PC-3 (cell line): ENCODE measurements at regions not wholly inside any gene's neighbourhood (a gene's known extent, or its start where the extent isn't known, plus 50 kb on each side); places are given as distances from the start of the nearest gene placed in this dataset.
"Not testable (repeated sequence)": the region's sequence is repeated elsewhere in the genome, so short reads cannot be mapped to it uniquely, and the experiment has no call there.

Experiments
- ATAC-seq: fragments of 200-7000 bp; cut with Tn5 transposase; 2 replicates; pipeline ENCODE4 v1.9.1; 2020; ENCODE audit warnings: mild to moderate bottlenecking, moderate library complexity
- BruUV-seq: library from RNA; stranded (reverse); fragments of 400-500 nt; replicated peaks from 2 replicates; lab custom pipeline; 2021; lab: Mats Ljungman, UMichigan
- CTCF ChIA-PET: fragments of 300-600 bp; sonication (Branson Sonifier 250); formaldehyde crosslinking; loops from one replicate; lab custom pipeline; 2022; ENCODE audit warnings: antibody characterized with exemption; lab: Charles Lee
- POLR2A ChIA-PET: fragments of 300-600 bp; sonication (Branson Sonifier 250); formaldehyde crosslinking; loops from one replicate; lab custom pipeline; 2022; ENCODE audit warnings: antibody characterized with exemption; ENCODE audit not compliant: unreplicated experiment; lab: Charles Lee
- DNase-seq: peaks from one replicate; pipeline ENCODE4 v3.0.0-alpha.2; 2015
- H2AFZ ChIP-seq: fragments of 300-600 bp; sonication (generic); 2 replicates; pipeline ENCODE4 v1.6.0; 2016; ENCODE audit warnings: antibody characterized with exemption, low read length
- H3F3A ChIP-seq: fragments of 300-600 bp; sonication (generic); one replicate; pipeline ENCODE4 v1.6.0; 2017; ENCODE audit warnings: antibody characterized with exemption, low read length, control low read depth, mild to moderate bottlenecking; ENCODE audit not compliant: unreplicated experiment
- H3K27ac ChIP-seq: fragments of 300-600 bp; sonication (generic); 2 replicates; pipeline ENCODE4 v1.5.1; 2016; ENCODE audit warnings: mild to moderate bottlenecking, low read length
- H3K27me3 ChIP-seq: fragments of 300-600 bp; sonication (generic); 2 replicates; pipeline ENCODE4 v1.6.1; 2016; ENCODE audit warnings: low read length, mixed read lengths
- H3K36me3 ChIP-seq: fragments of 300-600 bp; sonication (generic); 2 replicates; pipeline ENCODE4 v1.6.1; 2016; ENCODE audit warnings: low read depth, mixed run types, low read length, mixed read lengths
- H3K4me1 ChIP-seq: fragments of 300-600 bp; sonication (generic); 2 replicates; pipeline ENCODE4 v1.5.1; 2016; ENCODE audit warnings: low read length; ENCODE audit not compliant: insufficient read depth
- H3K4me2 ChIP-seq: fragments of 300-600 bp; sonication (generic); 2 replicates; pipeline ENCODE4 v1.6.0; 2016; ENCODE audit warnings: low read length
- H3K4me3 ChIP-seq: fragments of 300-600 bp; sonication (generic); 2 replicates; pipeline ENCODE4 v1.5.1; 2016; ENCODE audit warnings: mild to moderate bottlenecking, low read length, mixed read lengths
- H3K79me2 ChIP-seq: fragments of 300-600 bp; sonication (generic); 2 replicates; pipeline ENCODE4 v1.6.1; 2017; ENCODE audit warnings: low read length, mixed read lengths
- H3K9ac ChIP-seq: fragments of 300-600 bp; sonication (generic); 2 replicates; pipeline ENCODE4 v1.6.0; 2016; ENCODE audit warnings: mild to moderate bottlenecking, low read length
- H3K9me2 ChIP-seq: fragments of 300-600 bp; sonication (generic); replicated peaks from 2 replicates; pipeline ENCODE4 v1.6.1; 2016; ENCODE audit warnings: mixed run types, low read length, mixed read lengths
- H3K9me3 ChIP-seq: fragments of 300-600 bp; sonication (generic); 2 replicates; pipeline ENCODE4 v1.6.1; 2016; ENCODE audit warnings: low read length, mixed read lengths
- H4K20me1 ChIP-seq: fragments of 300-600 bp; sonication (generic); 2 replicates; pipeline ENCODE4 v1.6.1; 2016; ENCODE audit warnings: low read length, mixed read lengths
- CTCF ChIP-seq: fragments of 300-600 bp; sonication (generic); conservative IDR thresholded peaks from 2 replicates; pipeline ENCODE4 v1.5.1; 2017; ENCODE audit warnings: antibody characterized with exemption, low read depth, mild to moderate bottlenecking, low read length
- EZH2 ChIP-seq: fragments of 300-600 bp; sonication (generic); IDR thresholded peaks from one replicate; pipeline ENCODE4 v1.6.1; 2017; ENCODE audit warnings: antibody characterized with exemption, mild to moderate bottlenecking, low read length; ENCODE audit not compliant: unreplicated experiment
- EZH2phosphoT487 ChIP-seq: fragments of 300-600 bp; sonication (generic); IDR thresholded peaks from 2 replicates; pipeline ENCODE4 v1.6.1; 2018; ENCODE audit warnings: mild to moderate bottlenecking, antibody characterized with exemption, low read length, borderline replicate concordance
- intact Hi-C: fragments of 100-400 bp; cut with micrococcal nuclease; formaldehyde crosslinking; loops from 2 replicates; pipeline ENCODE4 v1.9.0; 2023

DNA sequence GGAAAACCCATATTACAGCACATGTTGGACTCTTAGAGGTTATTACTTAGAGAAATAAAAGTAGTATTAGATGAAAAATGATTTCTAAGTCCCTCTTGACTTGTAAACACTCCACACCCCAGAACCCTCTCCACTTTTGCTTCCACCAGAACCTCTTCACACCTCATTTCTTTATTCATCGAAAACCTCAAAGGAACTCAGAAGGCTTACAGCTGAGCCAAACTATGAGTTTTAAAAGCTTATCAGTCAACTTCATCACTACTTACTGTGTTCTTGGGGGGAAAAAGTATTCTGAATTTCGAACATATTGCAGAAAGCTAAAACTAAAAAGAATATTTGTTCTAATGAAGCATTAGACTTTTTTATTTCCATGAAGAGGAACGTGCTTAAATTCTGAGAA lies 547.8 kb upstream of the STEAP1 start:
- DNase-seq (no peak), ATAC-seq (no peak)
- Histone ChIP-seq H2AFZ (no peak overlapping the region), H3K4me3 (no peak overlapping the region), H3K4me2 (no peak overlapping the region), H3K9ac (no peak overlapping the region), H3K79me2 (no peaks in the 10 kb centered on the region), H3K36me3 (no peaks in the 10 kb centered on the region), H4K20me1 (no peaks in the 10 kb centered on the region), H3F3A (no peaks in the 10 kb centered on the region), H3K9me2 (no peaks in the 10 kb centered on the region), H3K9me3 (0 out of 2 replicates have a peak, but pooled peaks cover 8% of the 10 kb centered on the region), H3K27ac (no peak overlapping the region), H3K27me3 (no peaks in the 10 kb centered on the region), H3K4me1 (no peaks in the 10 kb centered on the region)
- no TSS peak for BruUV-seq
- POLR2A ChIA-PET = no interaction called here
- CTCF ChIA-PET = no interaction called here
- intact Hi-C loops = no loop called here
- TF ChIP-seq CTCF (no peak), EZH2 (no peak), EZH2phosphoT487 (no peak)

- Histone ChIP-seq H3K79me2 (no peaks in the 10 kb centered on the region), H3K4me3 (no peak overlapping the region), H3K4me2 (no peak overlapping the region), H3F3A (no peaks in the 10 kb centered on the region), H3K36me3 (no peaks in the 10 kb centered on the region), H3K27me3 (no peaks in the 10 kb centered on the region), H3K9ac (no peak overlapping the region), H3K4me1 (no peaks in the 10 kb centered on the region), H3K9me3 (0 out of 2 replicates have a peak, but pooled peaks cover 4% of the 10 kb centered on the region), H2AFZ (no peak overlapping the region), H3K9me2 (no peaks in the 10 kb centered on the region), H3K27ac (no peak overlapping the region), H4K20me1 (no peaks in the 10 kb centered on the region)
- intact Hi-C loops = no loop called here
- no peak for TF ChIP-seq CTCF
- TF ChIP-seq EZH2 = no peak
- no peak for TF ChIP-seq EZH2phosphoT487
- BruUV-seq = no TSS peak
- ATAC-seq = no peak
- CTCF ChIA-PET = no interaction called here
- no peak for DNase-seq
- POLR2A ChIA-PET = no interaction called here
These were observed 546.5 kb upstream of the STEAP1 start for GRCh38 chr7:89607792-89608191.

DNA sequence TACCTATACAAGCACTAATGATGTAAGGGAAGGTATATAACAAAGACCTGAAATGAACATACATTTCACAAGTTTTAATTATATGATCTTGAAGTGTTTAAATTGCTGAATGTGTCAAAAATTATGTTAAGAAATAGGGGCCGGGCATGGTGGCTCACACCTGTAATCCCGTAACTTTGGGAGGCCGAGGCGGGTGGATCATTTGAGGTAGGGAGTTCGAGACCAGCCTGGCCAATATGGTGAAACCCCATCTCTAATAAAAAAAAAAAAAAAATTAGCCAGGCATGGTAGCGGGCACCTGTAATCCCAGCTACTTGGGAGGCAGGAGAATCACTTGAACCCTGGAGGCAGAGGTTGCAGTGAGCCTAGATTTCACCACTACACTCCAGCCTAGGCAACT lies 537.4 kb upstream of the STEAP1 start:
- H3K9me2 ChIP-seq, intact Hi-C loops, H4K20me1 ChIP-seq, ATAC-seq, CTCF ChIA-PET, H3K9me3 ChIP-seq, H3K27ac ChIP-seq, H3K4me1 ChIP-seq, H3K27me3 ChIP-seq, H3K4me3 ChIP-seq, H3K79me2 ChIP-seq, BruUV-seq, H3K9ac ChIP-seq, H3K4me2 ChIP-seq, POLR2A ChIA-PET, DNase-seq, H2AFZ ChIP-seq, H3F3A ChIP-seq, H3K36me3 ChIP-seq: not testable (repeated sequence)
